Liver (tissue), 8 donors: ENCODE measurements at regions not wholly inside any gene's neighbourhood (a gene's known extent, or its start where the extent isn't known, plus 50 kb on each side); places are given as distances from the start of the nearest gene placed in this dataset.

ENCODE experiments used
- DNase-seq: peaks from one replicate; pipeline ENCODE4 v3.0.0-alpha.2; 2017; ENCODE audit warnings: low spot score
- H3K27ac ChIP-seq, 2 donors: one replicate each; pipeline ENCODE4 v1.7.0; 2013; ENCODE audit warnings: inconsistent platforms in 2 of 2, low read length in 2 of 2, control low read depth in 1 of 2, low read depth in 1 of 2, mild to moderate bottlenecking in 1 of 2
- H3K27me3 ChIP-seq, 4 donors: one replicate each; pipeline versions ENCODE4 v1.6.1 to v1.7.0; 2013; ENCODE audit warnings: low read length in 3 of 4, inconsistent platforms in 1 of 4, mild to moderate bottlenecking in 1 of 4, moderate library complexity in 1 of 4; ENCODE audit not compliant: control insufficient read depth in 4 of 4, insufficient read depth in 4 of 4
- H3K36me3 ChIP-seq, 4 donors: one replicate each; pipeline versions ENCODE4 v1.6.1 to v1.7.0; 2013; ENCODE audit warnings: low read length in 3 of 4, mild to moderate bottlenecking in 3 of 4, low read depth in 1 of 4, moderate library complexity in 1 of 4; ENCODE audit not compliant: control insufficient read depth in 4 of 4, insufficient read depth in 3 of 4
- H3K4me1 ChIP-seq, 4 donors: one replicate each; pipeline versions ENCODE4 v1.6.1 to v1.7.0; 2013; ENCODE audit warnings: low read length in 3 of 4, mild to moderate bottlenecking in 3 of 4, moderate library complexity in 1 of 4; ENCODE audit not compliant: control insufficient read depth in 4 of 4, insufficient read depth in 4 of 4
- H3K4me3 ChIP-seq, 3 donors: one replicate each; pipeline versions ENCODE4 v1.6.1 to v1.7.0; 2013; ENCODE audit warnings: low read length in 3 of 3, control low read depth in 1 of 3, low read depth in 1 of 3, mild to moderate bottlenecking in 1 of 3
- H3K9ac ChIP-seq, 2 donors: one replicate each; pipeline ENCODE4 v1.7.0; 2013; ENCODE audit warnings: low read length in 2 of 2, mild to moderate bottlenecking in 2 of 2, moderate library complexity in 2 of 2, control low read depth in 1 of 2, low read depth in 1 of 2
- H3K9me3 ChIP-seq, 4 donors: one replicate each; pipeline versions ENCODE4 v1.6.1 to v1.7.0; 2013; ENCODE audit warnings: low read length in 3 of 4; ENCODE audit not compliant: control insufficient read depth in 4 of 4
- EGR1 ChIP-seq, 2 donors: IDR thresholded peaks; 2 replicates each; pipeline ENCODE4 v1.6.1; 2016 to 2018; ENCODE audit warnings: antibody characterized with exemption in 2 of 2, low read depth in 2 of 2
- FOXA1 ChIP-seq: IDR thresholded peaks from 2 replicates; pipeline ENCODE4 v1.6.1; 2016; ENCODE audit warnings: antibody characterized with exemption
- FOXA2 ChIP-seq: IDR thresholded peaks from 2 replicates; pipeline ENCODE4 v1.6.1; 2016; ENCODE audit warnings: antibody characterized with exemption
- GABPA ChIP-seq, 2 donors: IDR thresholded peaks in 1 of 2; conservative IDR thresholded peaks in 1 of 2; 2 replicates each; pipeline ENCODE4 v1.6.1; 2016; ENCODE audit warnings: antibody characterized with exemption in 2 of 2, mild to moderate bottlenecking in 1 of 2, moderate library complexity in 1 of 2
- HNF4A ChIP-seq, 2 donors: conservative IDR thresholded peaks; 2 replicates each; pipeline ENCODE4 v1.6.1; 2016; ENCODE audit warnings: antibody characterized with exemption in 2 of 2, mild to moderate bottlenecking in 2 of 2
- HNF4G ChIP-seq: IDR thresholded peaks from 2 replicates; pipeline ENCODE4 v1.6.1; 2016; ENCODE audit warnings: antibody characterized with exemption
- JUND ChIP-seq, 2 donors: IDR thresholded peaks; 2 replicates each; pipeline ENCODE4 v1.6.1; 2016; ENCODE audit warnings: antibody characterized with exemption in 2 of 2
- NR2F2 ChIP-seq: IDR thresholded peaks from 2 replicates; pipeline ENCODE4 v1.6.1; 2016; ENCODE audit warnings: antibody characterized with exemption
- RAD21 ChIP-seq, 2 donors: IDR thresholded peaks; 2 replicates each; pipeline ENCODE4 v1.6.1; 2016; ENCODE audit warnings: antibody characterized with exemption in 2 of 2, mild to moderate bottlenecking in 2 of 2
- RXRA ChIP-seq, 2 donors: IDR thresholded peaks; 2 replicates each; pipeline ENCODE4 v1.6.1; 2017 to 2018; ENCODE audit warnings: antibody characterized with exemption in 2 of 2, mild to moderate bottlenecking in 1 of 2
- SP1 ChIP-seq: IDR thresholded peaks from 2 replicates; pipeline ENCODE4 v1.6.1; 2018; ENCODE audit warnings: antibody characterized with exemption, mild to moderate bottlenecking
- TAF1 ChIP-seq: conservative IDR thresholded peaks from 2 replicates; pipeline ENCODE4 v1.6.1; 2016; ENCODE audit warnings: antibody characterized with exemption, mild to moderate bottlenecking
- YY1 ChIP-seq: IDR thresholded peaks from 2 replicates; pipeline ENCODE4 v1.6.1; 2016; ENCODE audit warnings: antibody characterized with exemption, mild to moderate bottlenecking
- WGBS: extraction: QIAGEN DNeasy Blood & Tissue Kit; methylation state at CpG from one replicate; pipeline ENCODE4 v1.1.7; 2013; 5-methylcytosine and 5-hydroxymethylcytosine counted together
- TF ChIP-seq, protein P1 (sequence below): IDR thresholded peaks from 2 replicates; pipeline ENCODE4 v1.6.1; 2016; ENCODE audit warnings: antibody characterized with exemption
- TF ChIP-seq, protein P2 (sequence below): IDR thresholded peaks from 2 replicates; pipeline ENCODE4 v1.6.1; 2016; ENCODE audit warnings: antibody characterized with exemption
- TF ChIP-seq, protein P3 (sequence below): IDR thresholded peaks from 2 replicates; pipeline ENCODE4 v1.6.1; 2016; ENCODE audit warnings: antibody characterized with exemption, mild to moderate bottlenecking
- TF ChIP-seq, protein P4 (sequence below): fragments of 150-350 bp; IDR thresholded peaks from 2 replicates; pipeline ENCODE4 v1.5.1; 2017; ENCODE audit warnings: improper control_type of control experiment, low read depth, low read length; ENCODE audit not compliant: missing input control
- TF ChIP-seq, protein P5 (sequence below): IDR thresholded peaks from 2 replicates; pipeline ENCODE4 v1.6.1; 2016; ENCODE audit warnings: antibody characterized with exemption
- donor health status: healthy.
- donor health status: healthy.
- donor health status: healthy.
- donor health status: healthy.
- donor health status: healthy.

DNA sequence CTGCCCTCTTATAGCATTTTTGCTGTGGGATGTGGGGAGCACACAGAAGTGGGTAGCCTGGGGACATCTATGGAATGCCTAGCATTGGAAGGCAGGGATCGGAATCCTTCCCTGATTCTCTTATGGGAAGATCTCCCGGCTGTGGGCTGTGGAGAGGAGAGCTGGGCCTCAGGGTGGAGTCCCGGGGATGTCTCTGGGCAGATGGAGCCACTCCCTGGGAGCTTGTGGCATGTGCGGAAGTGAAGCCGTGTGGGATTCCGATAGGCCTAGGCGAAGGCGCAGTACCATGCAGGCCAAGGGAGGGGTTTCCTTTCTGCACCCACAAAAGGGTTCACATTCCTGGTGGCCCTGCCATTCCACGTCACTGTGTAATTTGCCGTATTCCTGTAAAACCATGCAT, 87.9 kb downstream of the GLI2 start:
- Histone ChIP-seq H3K9ac (no peak overlapping the region), H3K4me3 (no peak overlapping the region), H3K36me3 (no peaks in the 10 kb centered on the region), H3K9me3 (no peaks in the 10 kb centered on the region), H3K27me3 (peaks cover 0 to 2% (median 0%) of the 10 kb centered on the region in 4 donors), H3K27ac (no peak overlapping the region), H3K4me1 (no peaks in the 10 kb centered on the region)
- TF ChIP-seq RXRA (IDR thresholded peaks at IDR 0.05), result no peak
- TF ChIP-seq NR2F2, result no peak
- TF ChIP-seq, protein P1, sequence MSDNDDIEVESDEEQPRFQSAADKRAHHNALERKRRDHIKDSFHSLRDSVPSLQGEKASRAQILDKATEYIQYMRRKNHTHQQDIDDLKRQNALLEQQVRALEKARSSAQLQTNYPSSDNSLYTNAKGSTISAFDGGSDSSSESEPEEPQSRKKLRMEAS, result no peak
- TF ChIP-seq, protein P2, sequence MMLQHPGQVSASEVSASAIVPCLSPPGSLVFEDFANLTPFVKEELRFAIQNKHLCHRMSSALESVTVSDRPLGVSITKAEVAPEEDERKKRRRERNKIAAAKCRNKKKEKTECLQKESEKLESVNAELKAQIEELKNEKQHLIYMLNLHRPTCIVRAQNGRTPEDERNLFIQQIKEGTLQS, result no peak
- no peak for TF ChIP-seq RAD21 (IDR thresholded peaks at IDR 0.05)
- TF ChIP-seq YY1, result no peak
- TF ChIP-seq HNF4G, result no peak
- TF ChIP-seq JUND (IDR thresholded peaks at IDR 0.05), result no peak
- TF ChIP-seq TAF1, result no peak
- TF ChIP-seq, protein P3, sequence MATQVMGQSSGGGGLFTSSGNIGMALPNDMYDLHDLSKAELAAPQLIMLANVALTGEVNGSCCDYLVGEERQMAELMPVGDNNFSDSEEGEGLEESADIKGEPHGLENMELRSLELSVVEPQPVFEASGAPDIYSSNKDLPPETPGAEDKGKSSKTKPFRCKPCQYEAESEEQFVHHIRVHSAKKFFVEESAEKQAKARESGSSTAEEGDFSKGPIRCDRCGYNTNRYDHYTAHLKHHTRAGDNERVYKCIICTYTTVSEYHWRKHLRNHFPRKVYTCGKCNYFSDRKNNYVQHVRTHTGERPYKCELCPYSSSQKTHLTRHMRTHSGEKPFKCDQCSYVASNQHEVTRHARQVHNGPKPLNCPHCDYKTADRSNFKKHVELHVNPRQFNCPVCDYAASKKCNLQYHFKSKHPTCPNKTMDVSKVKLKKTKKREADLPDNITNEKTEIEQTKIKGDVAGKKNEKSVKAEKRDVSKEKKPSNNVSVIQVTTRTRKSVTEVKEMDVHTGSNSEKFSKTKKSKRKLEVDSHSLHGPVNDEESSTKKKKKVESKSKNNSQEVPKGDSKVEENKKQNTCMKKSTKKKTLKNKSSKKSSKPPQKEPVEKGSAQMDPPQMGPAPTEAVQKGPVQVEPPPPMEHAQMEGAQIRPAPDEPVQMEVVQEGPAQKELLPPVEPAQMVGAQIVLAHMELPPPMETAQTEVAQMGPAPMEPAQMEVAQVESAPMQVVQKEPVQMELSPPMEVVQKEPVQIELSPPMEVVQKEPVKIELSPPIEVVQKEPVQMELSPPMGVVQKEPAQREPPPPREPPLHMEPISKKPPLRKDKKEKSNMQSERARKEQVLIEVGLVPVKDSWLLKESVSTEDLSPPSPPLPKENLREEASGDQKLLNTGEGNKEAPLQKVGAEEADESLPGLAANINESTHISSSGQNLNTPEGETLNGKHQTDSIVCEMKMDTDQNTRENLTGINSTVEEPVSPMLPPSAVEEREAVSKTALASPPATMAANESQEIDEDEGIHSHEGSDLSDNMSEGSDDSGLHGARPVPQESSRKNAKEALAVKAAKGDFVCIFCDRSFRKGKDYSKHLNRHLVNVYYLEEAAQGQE, result no peak
- TF ChIP-seq, protein P4, sequence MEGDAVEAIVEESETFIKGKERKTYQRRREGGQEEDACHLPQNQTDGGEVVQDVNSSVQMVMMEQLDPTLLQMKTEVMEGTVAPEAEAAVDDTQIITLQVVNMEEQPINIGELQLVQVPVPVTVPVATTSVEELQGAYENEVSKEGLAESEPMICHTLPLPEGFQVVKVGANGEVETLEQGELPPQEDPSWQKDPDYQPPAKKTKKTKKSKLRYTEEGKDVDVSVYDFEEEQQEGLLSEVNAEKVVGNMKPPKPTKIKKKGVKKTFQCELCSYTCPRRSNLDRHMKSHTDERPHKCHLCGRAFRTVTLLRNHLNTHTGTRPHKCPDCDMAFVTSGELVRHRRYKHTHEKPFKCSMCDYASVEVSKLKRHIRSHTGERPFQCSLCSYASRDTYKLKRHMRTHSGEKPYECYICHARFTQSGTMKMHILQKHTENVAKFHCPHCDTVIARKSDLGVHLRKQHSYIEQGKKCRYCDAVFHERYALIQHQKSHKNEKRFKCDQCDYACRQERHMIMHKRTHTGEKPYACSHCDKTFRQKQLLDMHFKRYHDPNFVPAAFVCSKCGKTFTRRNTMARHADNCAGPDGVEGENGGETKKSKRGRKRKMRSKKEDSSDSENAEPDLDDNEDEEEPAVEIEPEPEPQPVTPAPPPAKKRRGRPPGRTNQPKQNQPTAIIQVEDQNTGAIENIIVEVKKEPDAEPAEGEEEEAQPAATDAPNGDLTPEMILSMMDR, result no peak
- no peak for TF ChIP-seq HNF4A (conservative IDR thresholded peaks at IDR 0.05)
- no peak for TF ChIP-seq SP1
- no peak for TF ChIP-seq FOXA2
- TF ChIP-seq FOXA1, result no peak
- TF ChIP-seq EGR1 (IDR thresholded peaks at IDR 0.05; ENCODE audit: low read depth in 2 of 2), result no peak
- TF ChIP-seq, protein P5, sequence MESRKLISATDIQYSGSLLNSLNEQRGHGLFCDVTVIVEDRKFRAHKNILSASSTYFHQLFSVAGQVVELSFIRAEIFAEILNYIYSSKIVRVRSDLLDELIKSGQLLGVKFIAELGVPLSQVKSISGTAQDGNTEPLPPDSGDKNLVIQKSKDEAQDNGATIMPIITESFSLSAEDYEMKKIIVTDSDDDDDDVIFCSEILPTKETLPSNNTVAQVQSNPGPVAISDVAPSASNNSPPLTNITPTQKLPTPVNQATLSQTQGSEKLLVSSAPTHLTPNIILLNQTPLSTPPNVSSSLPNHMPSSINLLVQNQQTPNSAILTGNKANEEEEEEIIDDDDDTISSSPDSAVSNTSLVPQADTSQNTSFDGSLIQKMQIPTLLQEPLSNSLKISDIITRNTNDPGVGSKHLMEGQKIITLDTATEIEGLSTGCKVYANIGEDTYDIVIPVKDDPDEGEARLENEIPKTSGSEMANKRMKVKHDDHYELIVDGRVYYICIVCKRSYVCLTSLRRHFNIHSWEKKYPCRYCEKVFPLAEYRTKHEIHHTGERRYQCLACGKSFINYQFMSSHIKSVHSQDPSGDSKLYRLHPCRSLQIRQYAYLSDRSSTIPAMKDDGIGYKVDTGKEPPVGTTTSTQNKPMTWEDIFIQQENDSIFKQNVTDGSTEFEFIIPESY, result no peak
- TF ChIP-seq GABPA (IDR thresholded peaks at IDR 0.05 in 1 of 2, conservative IDR thresholded peaks at IDR 0.05 in 1 of 2), result no peak
- DNase-seq, result no peak
- WGBS, result 91% methylated on average over 10 of the region's 10 CpGs
